HUES48 (cell line): ENCODE measurements at regions not wholly inside any gene's neighbourhood (a gene's known extent, or its start where the extent isn't known, plus 50 kb on each side); places are given as distances from the start of the nearest gene placed in this dataset.

ENCODE experiments used
- H3K27ac ChIP-seq: one replicate; pipeline ENCODE4 v1.7.0; 2013; ENCODE audit warnings: low read depth, low read length, inconsistent platforms
- H3K27me3 ChIP-seq: 2 replicates; pipeline ENCODE4 v1.6.1; 2013; ENCODE audit warnings: mild to moderate bottlenecking, low read length; ENCODE audit not compliant: control insufficient read depth, insufficient read depth
- H3K36me3 ChIP-seq: 2 replicates; pipeline ENCODE4 v1.6.1; 2013; ENCODE audit warnings: low read length; ENCODE audit not compliant: control insufficient read depth, insufficient read depth
- H3K4me1 ChIP-seq: 2 replicates; pipeline ENCODE4 v1.6.1; 2013; ENCODE audit warnings: mild to moderate bottlenecking, low read length; ENCODE audit not compliant: control insufficient read depth, insufficient read depth
- H3K4me3 ChIP-seq: 2 replicates; pipeline ENCODE4 v1.5.1; 2013; ENCODE audit warnings: mild to moderate bottlenecking, low read depth, low read length
- H3K9ac ChIP-seq: 2 replicates; pipeline ENCODE4 v1.6.1; 2013; ENCODE audit warnings: mild to moderate bottlenecking, low read depth, low read length, moderate library complexity
- H3K9me3 ChIP-seq: 2 replicates; pipeline ENCODE4 v1.6.1; 2013; ENCODE audit warnings: low read length; ENCODE audit not compliant: control insufficient read depth, insufficient read depth

DNA sequence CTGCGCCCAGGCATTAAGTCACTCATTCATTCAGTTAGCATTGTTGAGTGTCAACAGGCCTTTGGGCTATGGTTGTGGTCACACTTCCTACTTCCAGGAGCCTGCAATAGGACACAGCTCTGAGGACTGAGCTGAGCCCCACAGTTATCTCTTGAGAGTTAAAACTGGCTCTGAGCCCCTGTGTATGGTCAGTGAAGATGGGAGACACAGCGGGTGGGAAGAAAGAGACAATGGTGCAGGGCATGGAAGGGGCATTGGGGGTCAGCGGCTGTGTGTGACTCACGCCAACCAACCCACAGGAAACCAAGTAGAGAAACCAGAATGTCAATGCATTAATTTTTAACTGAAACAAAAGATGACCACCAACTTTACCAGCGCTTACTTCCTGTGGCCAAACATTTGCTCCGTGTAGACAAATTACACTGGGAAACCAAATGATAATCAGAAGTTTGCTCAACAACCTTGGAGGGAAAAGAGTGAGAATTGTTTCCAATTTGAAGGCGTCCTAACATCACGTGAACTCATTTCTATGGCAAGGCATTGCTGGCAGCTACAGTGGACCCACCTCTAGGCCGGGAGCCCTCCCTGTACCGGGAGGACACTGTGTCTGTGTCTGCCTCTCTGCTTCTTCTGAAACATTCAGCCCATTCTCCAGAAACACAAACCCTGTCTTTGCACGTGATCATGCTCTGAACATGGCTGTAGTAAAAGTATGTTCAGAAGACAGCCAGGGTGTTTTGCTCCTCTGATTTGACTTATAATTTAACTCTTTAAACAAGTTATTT is 212.0 kb upstream of the ID2 start:
- H3K4me3 ChIP-seq, result no peak overlapping the region
- H3K4me1 ChIP-seq, result no peaks in the 10 kb centered on the region
- no peaks in the 10 kb centered on the region for H3K9me3 ChIP-seq
- H3K36me3 ChIP-seq, result no peaks in the 10 kb centered on the region
- H3K27me3 ChIP-seq, result no peaks in the 10 kb centered on the region
- H3K27ac ChIP-seq, result no peak overlapping the region
- H3K9ac ChIP-seq, result no peak overlapping the region

DNA sequence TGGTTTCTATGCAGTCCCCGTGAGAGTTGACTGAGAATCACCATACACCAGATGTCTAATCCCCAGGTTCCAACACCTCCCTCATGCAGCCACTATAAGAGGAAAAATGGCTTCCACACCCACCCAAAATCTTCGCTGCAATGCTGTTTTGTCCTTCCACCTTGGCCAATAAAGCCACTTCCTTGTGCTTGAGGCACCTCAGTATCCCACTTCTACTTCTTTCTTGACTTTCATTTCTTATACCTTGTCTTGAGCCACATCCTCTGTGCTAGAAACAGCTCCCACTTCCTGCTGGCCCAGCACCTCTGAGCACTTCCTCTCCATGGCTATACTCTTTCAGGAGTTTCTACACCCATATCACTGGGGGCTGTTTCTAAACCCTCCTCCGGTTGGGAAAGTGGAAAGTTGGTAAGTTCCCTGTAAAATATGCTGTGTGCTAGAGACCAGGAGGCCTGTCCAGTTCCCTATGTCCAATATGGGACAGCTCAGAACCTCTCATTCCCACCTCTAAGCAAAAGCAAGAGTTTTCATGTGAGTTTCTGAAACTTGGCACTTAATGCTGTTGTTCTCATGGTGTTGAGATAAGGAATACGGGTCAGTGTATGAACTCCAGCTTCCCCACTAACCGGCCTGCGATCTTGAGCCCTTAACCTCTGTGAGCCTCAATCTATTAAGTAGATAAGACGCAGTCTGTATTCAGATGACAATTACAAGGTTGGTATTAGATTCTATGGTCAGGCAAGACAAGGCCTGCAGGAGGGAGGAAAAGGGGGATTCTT is 209.1 kb upstream of the ID2 start:
- Histone ChIP-seq H3K36me3 (no peaks in the 10 kb centered on the region), H3K4me1 (no peaks in the 10 kb centered on the region), H3K27me3 (no peaks in the 10 kb centered on the region), H3K9ac (no peak overlapping the region), H3K4me3 (no peak overlapping the region), H3K27ac (no peak overlapping the region), H3K9me3 (no peaks in the 10 kb centered on the region)

DNA sequence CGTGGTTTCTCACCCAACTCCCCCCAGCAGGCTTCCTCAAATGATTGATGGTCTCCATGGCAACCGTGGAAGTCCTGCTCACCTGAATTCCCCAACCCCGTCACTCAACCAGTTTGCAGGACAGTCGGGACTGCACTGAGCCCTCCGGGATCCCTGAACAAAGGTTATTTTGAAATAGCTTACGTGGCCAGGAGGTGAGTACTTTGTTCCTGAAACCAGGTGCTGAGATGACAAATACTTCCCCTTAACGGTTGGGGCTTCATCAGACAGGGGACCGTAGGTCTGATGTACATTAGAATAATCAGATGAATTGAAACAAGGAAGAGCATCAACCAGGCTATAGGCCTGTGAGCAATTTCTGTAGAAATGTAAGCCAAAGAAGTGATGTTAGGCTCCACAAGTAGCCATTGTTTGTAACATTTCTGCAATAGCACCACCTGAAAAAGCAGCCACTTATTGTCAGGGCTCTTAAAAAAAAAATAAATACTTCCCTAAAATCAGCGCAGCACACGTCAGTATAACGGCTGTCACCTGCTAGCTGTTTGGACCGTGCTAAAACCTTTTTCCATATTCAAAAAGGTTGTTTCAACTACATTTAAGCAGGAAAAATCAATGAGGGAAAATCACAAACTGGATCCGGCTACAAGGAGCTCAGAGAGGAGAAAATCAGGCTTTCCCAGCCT is 206.4 kb upstream of the ID2 start:
- no peaks in the 10 kb centered on the region for H3K36me3 ChIP-seq
- H3K27me3 ChIP-seq, result no peaks in the 10 kb centered on the region
- no peaks in the 10 kb centered on the region for H3K4me1 ChIP-seq
- H3K9me3 ChIP-seq, result no peaks in the 10 kb centered on the region
- H3K9ac ChIP-seq, result no peak overlapping the region
- no peak overlapping the region for H3K4me3 ChIP-seq
- H3K27ac ChIP-seq, result no peak overlapping the region

DNA sequence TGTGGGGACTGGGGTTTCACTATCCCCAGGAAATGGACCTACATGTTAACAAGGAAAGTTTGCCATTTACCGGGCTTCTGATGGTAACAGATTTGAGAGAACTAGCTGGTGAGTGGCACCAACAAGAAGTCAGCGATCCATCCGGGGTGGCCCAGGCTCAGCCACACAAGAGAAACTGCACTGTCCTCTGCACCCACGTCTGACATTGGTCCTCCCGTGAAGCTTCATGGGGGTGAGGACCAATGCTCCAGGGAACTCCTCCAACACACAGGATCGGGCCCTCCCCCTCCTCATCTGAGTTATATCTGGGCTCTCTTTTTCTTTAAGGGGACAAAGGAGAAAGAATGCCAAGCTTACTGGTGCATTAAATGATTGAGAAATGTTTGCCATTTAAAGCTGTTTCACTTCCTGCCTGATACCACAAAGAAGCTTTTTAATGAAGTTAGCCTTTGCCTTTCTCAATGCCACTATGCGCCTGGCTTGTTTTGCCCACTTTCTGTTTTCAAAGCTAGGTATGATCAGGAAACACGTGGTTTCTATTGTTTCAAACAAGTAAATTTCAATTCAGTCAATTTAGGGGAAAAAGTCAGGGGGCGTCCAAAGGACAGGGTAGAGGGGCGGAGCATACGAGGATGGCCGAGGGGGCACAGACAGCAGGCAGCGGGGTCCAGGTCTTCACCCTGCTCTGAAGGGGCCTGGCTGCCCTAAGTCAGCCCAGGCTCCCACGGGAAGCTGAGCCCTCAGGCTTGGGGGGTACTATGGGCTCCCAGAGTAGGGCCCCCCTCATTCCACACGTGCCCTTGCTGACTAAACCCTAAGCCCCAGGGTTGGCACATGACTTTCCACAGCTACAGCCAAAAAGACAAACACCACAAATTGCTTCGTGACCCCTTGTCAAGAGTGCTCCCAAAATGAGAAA is 204.0 kb upstream of the ID2 start:
- Histone ChIP-seq H3K9me3 (no peaks in the 10 kb centered on the region), H3K27me3 (no peaks in the 10 kb centered on the region), H3K27ac (no peak overlapping the region), H3K9ac (no peak overlapping the region), H3K36me3 (no peaks in the 10 kb centered on the region), H3K4me3 (no peak overlapping the region), H3K4me1 (no peaks in the 10 kb centered on the region)

DNA sequence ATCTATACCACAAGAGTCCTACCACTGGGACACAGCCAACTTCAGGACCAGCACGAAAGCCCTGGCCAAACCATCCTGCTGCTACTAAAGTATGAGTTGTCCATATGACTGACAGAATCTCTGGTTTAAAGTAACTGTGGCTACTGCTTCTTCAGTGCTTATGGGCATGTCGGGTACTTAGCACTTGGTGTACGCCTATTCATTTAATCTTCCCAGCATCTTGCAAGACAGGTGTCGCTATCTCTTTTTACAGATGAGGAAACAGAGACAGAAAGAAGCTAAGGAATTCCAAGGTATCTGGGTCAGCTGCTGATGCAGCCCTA is 203.4 kb upstream of the ID2 start:
- no peaks in the 10 kb centered on the region for H3K36me3 ChIP-seq
- no peak overlapping the region for H3K27ac ChIP-seq
- no peaks in the 10 kb centered on the region for H3K27me3 ChIP-seq
- H3K4me3 ChIP-seq, result no peak overlapping the region
- no peaks in the 10 kb centered on the region for H3K9me3 ChIP-seq
- no peak overlapping the region for H3K9ac ChIP-seq
- H3K4me1 ChIP-seq, result no peaks in the 10 kb centered on the region

DNA sequence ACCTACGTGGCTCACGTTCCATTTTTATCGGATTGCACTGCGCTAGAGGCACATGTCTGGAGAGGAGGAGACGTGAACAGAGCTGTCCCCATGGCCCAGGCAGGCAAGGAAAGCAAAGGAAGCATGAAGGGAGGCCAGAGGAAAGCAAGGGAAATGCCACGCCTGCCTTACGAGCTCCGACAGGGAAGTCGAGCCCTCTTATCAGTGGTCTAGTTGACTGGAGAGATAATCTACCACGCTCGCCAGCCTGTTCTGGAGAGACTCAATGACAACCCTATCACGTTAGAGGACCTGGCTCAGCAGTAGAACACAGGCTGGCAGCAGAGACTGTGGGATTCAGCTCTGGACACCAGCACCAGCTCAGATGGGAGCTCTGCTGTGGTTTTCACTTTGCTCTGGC is 202.6 kb upstream of the ID2 start:
- no peak overlapping the region for H3K27ac ChIP-seq
- H3K9ac ChIP-seq, result no peak overlapping the region
- no peaks in the 10 kb centered on the region for H3K4me1 ChIP-seq
- H3K9me3 ChIP-seq, result no peaks in the 10 kb centered on the region
- no peaks in the 10 kb centered on the region for H3K27me3 ChIP-seq
- H3K4me3 ChIP-seq, result no peak overlapping the region
- no peaks in the 10 kb centered on the region for H3K36me3 ChIP-seq

DNA sequence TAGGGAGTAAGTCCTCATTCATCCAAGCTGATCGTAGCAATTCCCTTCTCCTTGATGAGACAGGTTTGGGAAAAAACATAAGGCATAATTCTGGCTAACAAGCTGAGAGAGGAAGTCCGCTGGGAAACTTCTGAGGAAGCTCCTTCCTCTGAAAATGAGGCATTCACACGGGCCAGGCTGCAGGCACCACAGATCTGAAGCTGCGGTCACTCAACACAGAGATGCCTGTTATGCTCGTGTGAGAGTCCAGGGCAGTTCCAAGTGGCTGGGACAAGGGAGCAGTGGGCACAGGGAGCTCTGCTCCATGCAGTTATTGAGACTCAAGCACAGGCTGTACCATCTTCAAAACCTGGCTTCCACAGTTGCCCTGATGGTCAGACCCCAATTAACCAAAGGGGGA is 200.9 kb upstream of the ID2 start:
- Histone ChIP-seq H3K4me1 (no peaks in the 10 kb centered on the region), H3K27me3 (no peaks in the 10 kb centered on the region), H3K36me3 (no peaks in the 10 kb centered on the region), H3K4me3 (no peak overlapping the region), H3K27ac (no peak overlapping the region), H3K9ac (no peak overlapping the region), H3K9me3 (no peaks in the 10 kb centered on the region)

DNA sequence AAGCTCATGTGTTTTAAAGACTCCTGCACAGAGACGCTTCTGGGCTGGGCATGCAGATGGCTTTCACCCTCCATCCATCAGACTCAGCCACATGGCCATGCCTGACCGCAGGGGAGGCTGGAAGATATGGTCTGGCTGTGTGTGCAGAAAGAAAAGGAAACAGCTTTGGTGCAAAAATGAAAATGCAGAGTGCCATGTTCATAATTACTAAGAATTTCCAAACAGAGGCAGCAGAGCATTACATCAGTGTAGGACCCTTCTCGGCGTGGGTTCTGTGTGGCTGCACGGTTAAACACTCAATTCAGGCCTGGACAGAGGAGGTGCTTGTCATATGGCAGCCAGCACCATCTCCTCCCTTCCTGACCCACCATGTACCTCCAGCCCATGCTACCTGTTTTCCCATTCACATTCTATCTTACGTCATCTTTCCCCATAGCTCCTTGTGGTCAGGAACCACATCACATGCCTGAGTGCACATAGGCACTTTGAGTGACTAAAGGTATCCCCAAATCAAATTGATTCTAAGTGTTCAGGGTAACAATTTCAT is 200.3 kb upstream of the ID2 start:
- Histone ChIP-seq H3K36me3 (no peaks in the 10 kb centered on the region), H3K27ac (no peak overlapping the region), H3K4me1 (no peaks in the 10 kb centered on the region), H3K9ac (no peak overlapping the region), H3K4me3 (no peak overlapping the region), H3K9me3 (no peaks in the 10 kb centered on the region), H3K27me3 (no peaks in the 10 kb centered on the region)

DNA sequence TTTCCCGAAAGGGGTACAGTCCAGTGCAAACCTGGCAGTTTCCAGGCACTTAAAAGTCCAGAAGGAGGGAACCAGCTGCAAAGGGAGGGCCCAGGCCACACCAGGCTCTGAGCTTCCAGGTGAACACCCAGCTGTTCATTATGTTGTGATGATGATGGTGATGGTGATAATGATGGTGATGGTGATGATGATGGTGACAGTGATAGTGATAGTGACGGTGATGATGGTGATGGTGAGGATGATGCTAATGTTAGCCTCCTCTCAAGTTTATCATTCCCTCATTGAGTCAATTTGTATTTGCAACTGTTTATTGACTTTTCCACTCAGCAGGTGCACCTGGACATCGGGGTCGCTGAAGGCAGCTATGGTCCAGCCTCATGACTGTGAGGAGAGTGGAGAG is 199.4 kb upstream of the ID2 start:
- no peak overlapping the region for H3K27ac ChIP-seq
- no peaks in the 10 kb centered on the region for H3K9me3 ChIP-seq
- no peak overlapping the region for H3K4me3 ChIP-seq
- H3K9ac ChIP-seq, result no peak overlapping the region
- no peaks in the 10 kb centered on the region for H3K27me3 ChIP-seq
- no peaks in the 10 kb centered on the region for H3K36me3 ChIP-seq
- H3K4me1 ChIP-seq, result no peaks in the 10 kb centered on the region

DNA sequence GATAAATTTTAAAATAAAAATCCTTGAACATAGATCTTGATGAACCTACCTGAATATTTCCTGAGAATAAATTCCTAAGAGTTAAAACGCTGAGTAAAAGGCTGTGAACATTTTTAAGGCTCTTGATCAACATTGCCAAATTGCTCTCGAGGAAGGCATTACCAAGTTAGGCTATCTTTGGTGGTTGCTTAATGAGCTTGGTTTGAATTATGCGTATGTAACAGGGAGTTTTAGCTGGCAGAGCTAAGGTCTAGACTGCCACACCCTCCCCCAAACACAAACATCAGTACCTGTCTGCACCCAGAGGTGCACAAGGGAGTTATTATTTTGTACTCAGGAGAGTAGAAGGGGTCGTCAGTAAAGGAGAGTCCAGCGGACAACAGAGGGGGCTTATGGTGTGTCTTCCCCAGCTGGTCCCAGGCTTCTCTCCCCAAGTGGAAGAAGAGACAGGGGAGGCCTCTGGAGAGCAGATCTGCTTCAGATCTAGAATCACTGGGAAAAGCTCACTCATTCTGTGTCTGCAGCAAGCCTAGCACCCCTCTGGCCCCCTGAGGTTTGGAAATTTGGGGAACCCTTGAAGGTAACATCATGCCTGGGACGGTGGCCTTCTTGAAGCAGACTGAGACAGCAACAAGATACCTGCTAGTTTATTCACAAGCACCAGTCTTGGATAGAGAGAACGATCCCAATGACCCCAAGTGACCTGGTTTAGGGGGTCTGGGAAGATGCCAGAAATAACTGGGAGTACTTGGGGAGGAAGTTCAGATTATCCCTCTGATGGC is 197.2 kb upstream of the ID2 start:
- no peak overlapping the region for H3K9ac ChIP-seq
- H3K9me3 ChIP-seq, result no peaks in the 10 kb centered on the region
- no peaks in the 10 kb centered on the region for H3K36me3 ChIP-seq
- H3K27ac ChIP-seq, result no peak overlapping the region
- no peaks in the 10 kb centered on the region for H3K4me1 ChIP-seq
- H3K27me3 ChIP-seq, result no peaks in the 10 kb centered on the region
- H3K4me3 ChIP-seq, result no peak overlapping the region
